Caki2 (cell line): ENCODE measurements at regions not wholly inside any gene's neighbourhood (a gene's known extent, or its start where the extent isn't known, plus 50 kb on each side); places are given as distances from the start of the nearest gene placed in this dataset.

Experiments used
- DNase-seq: peaks from one replicate; pipeline ENCODE4 v3.0.0-alpha.2; 2015; ENCODE audit warnings: low read depth
- in situ Hi-C: cut with HindIII; loops from 2 replicates; pipeline ENCODE4 v1.10.0; 2016; ENCODE audit warnings: low sequenced_read_pairs, low pct_unique_long_range_greater_than_20kb, mixed read lengths

GRCh38 chr18:78757014-78757413 lies 222.6 kb upstream of the SALL3 start:
- no peak for DNase-seq
- in situ Hi-C loops = no loop called here

GRCh38 chr18:78758496-78758895 lies 221.1 kb upstream of the SALL3 start:
- DNase-seq = no peak
- in situ Hi-C loops = no loop called here

GRCh38 chr18:78762753-78763152 lies 216.9 kb upstream of the SALL3 start:
- in situ Hi-C loops = no loop called here
- no peak for DNase-seq

- in situ Hi-C loops = no loop called here
- DNase-seq = no peak
Observed at GRCh38 chr18:78764544-78764943, 215.1 kb upstream of the SALL3 start.

GRCh38 chr18:78765142-78765541 lies 214.5 kb upstream of the SALL3 start:
- no peak for DNase-seq
- in situ Hi-C loops = no loop called here

GRCh38 chr18:78765637-78766281 lies 213.9 kb upstream of the SALL3 start:
- in situ Hi-C loops = no loop called here
- no peak for DNase-seq

- in situ Hi-C loops = no loop called here
- no peak for DNase-seq
Observed at GRCh38 chr18:78766651-78767533, 212.7 kb upstream of the SALL3 start.

- no peak for DNase-seq
- in situ Hi-C loops = no loop called here
Observed at GRCh38 chr18:78767648-78768071, 212.0 kb upstream of the SALL3 start.

- DNase-seq = no peak
- in situ Hi-C loops = no loop called here
Observed at GRCh38 chr18:78768221-78768620, 211.4 kb upstream of the SALL3 start.

GRCh38 chr18:78768656-78769501 lies 210.7 kb upstream of the SALL3 start:
- in situ Hi-C loops = no loop called here
- no peak for DNase-seq

GRCh38 chr18:78769502-78770105 lies 210.0 kb upstream of the SALL3 start:
- in situ Hi-C loops = no loop called here
- DNase-seq = no peak

GRCh38 chr18:78770139-78770822 lies 209.3 kb upstream of the SALL3 start:
- in situ Hi-C loops = no loop called here
- DNase-seq = no peak

- in situ Hi-C loops = no loop called here
Observed at GRCh38 chr18:78770823-78771139, 208.8 kb upstream of the SALL3 start.

GRCh38 chr18:78771496-78772359 lies 207.9 kb upstream of the SALL3 start:
- DNase-seq = no peak
- in situ Hi-C loops = no loop called here

More at GRCh38 chr18:78770823-78771139, 208.8 kb upstream of the SALL3 start:
- DNase-seq = no peak

GRCh38 chr18:78772360-78773302 lies 207.0 kb upstream of the SALL3 start:
- DNase-seq = no peak
- in situ Hi-C loops = no loop called here

- in situ Hi-C loops = no loop called here
- no peak for DNase-seq
Observed at GRCh38 chr18:78773303-78773755, 206.3 kb upstream of the SALL3 start.
